Peyer's patch (tissue), 4 donors: ENCODE measurements at regions not wholly inside any gene's neighbourhood (a gene's known extent, or its start where the extent isn't known, plus 50 kb on each side); places are given as distances from the start of the nearest gene placed in this dataset.

Experiments
- CTCF ChIP-seq, 6 experiments: fragments of 450-650 bp in 4 of 6; fragments of 200-600 bp in 2 of 6; sonication (generic) in 1 of 6; IDR thresholded peaks; one replicate each; pipeline ENCODE4 v1.5.1; 2017 to 2019; ENCODE audit warnings: antibody characterized with exemption in 6 of 6, mild to moderate bottlenecking in 3 of 6, moderate library complexity in 1 of 6
- POLR2A ChIP-seq, 2 donors: fragments of 450-650 bp; IDR thresholded peaks; one replicate each; pipeline ENCODE4 v1.5.1; 2017; ENCODE audit warnings: antibody characterized with exemption in 2 of 2, mild to moderate bottlenecking in 2 of 2, moderate library complexity in 2 of 2

GRCh38 chr5:167577616-167578015, 713.8 kb upstream of the WWC1 start:
- TF ChIP-seq POLR2A (IDR thresholded peaks at IDR 0.05) (no peak), CTCF (IDR thresholded peaks at IDR 0.05) (no peak)
